IPS DF 6.9 (cell line): ENCODE measurements at regions not wholly inside any gene's neighbourhood (a gene's known extent, or its start where the extent isn't known, plus 50 kb on each side); places are given as distances from the start of the nearest gene placed in this dataset.

Source experiments
- DNase-seq: peaks from one replicate; pipeline ENCODE4 v3.0.0-alpha.2; 2013; ENCODE audit warnings: low read depth, low spot score
- H3K27ac ChIP-seq: one replicate; pipeline ENCODE4 v1.5.1; 2013; ENCODE audit warnings: low read length, control low read depth
- H3K27me3 ChIP-seq: 2 replicates; pipeline ENCODE4 v1.6.1; 2013; ENCODE audit warnings: mild to moderate bottlenecking, low read length; ENCODE audit not compliant: control insufficient read depth, insufficient read depth
- H3K36me3 ChIP-seq: 2 replicates; pipeline ENCODE4 v1.6.1; 2013; ENCODE audit warnings: low read length; ENCODE audit not compliant: control insufficient read depth, insufficient read depth
- H3K4me1 ChIP-seq: 2 replicates; pipeline ENCODE4 v1.6.1; 2013; ENCODE audit warnings: low read length; ENCODE audit not compliant: control insufficient read depth, insufficient read depth
- H3K4me3 ChIP-seq: 2 replicates; pipeline ENCODE4 v1.5.1; 2013; ENCODE audit warnings: mild to moderate bottlenecking, low read length
- H3K9me3 ChIP-seq: 2 replicates; pipeline ENCODE4 v1.6.1; 2013; ENCODE audit warnings: low read length, inconsistent platforms; ENCODE audit not compliant: control insufficient read depth, insufficient read depth
- WGBS: extraction: QIAGEN DNeasy Blood & Tissue Kit; methylation state at CpG from one replicate; pipeline ENCODE4 v1.1.7; 2013; ENCODE audit warnings: mixed read lengths, missing lambda C conversion rate; ENCODE audit not compliant: insufficient read length, insufficient coverage; 5-methylcytosine and 5-hydroxymethylcytosine counted together

DNA sequence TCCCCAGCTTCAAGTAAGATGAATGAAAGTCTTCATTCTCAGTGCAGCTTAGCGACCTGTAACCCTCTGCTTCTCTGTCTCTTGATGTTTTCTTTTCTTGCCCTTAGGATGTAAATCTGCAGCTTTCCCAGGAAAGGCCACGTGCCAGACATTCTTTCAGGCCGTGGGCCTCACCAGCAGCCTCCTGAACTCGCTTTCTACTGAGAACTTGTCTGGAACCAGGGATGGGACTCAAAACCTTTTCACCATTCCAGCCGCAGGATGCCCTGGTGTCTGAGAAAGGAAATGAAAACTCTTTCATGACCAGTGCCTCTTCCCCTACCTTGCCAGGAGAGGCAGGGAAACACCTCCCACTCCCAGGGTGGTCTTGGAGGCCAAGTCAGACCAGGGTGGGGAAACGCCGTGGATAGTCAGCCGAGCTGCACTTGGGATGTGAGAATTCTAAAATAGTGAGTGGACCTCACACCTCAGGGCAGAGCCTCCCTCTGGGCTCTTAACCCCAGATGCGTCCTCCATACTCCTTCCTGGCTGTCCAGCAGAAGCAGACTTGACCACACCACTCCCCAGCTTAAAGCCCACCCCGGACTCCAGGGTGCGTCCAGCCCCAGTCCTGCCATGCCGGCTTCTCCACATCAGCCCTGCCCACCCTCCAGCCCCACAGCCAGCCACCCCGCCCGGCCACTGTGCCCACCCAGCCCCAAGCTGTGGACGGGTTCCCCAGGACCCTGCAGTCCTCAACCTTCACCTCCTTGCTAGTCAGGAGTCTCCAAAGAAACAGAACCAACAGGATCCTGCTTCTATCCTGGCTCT is 115.5 kb downstream of the TWIST2 start:
- Histone ChIP-seq H3K27ac (no peak overlapping the region), H3K27me3 (no peaks in the 10 kb centered on the region), H3K36me3 (no peaks in the 10 kb centered on the region), H3K9me3 (peaks cover 23% of the 10 kb centered on the region), H3K4me1 (no peaks in the 10 kb centered on the region), H3K4me3 (no peak overlapping the region)
- DNase-seq, result no peak
- no CpG with 5 or more reads among the region's 15 CpGs for WGBS

GRCh38 chr2:238963971-238964328 is 116.1 kb downstream of the TWIST2 start:
- H3K4me3 ChIP-seq, result no peak overlapping the region
- H3K36me3 ChIP-seq, result no peaks in the 10 kb centered on the region
- peaks cover 26% of the 10 kb centered on the region for H3K9me3 ChIP-seq
- no peaks in the 10 kb centered on the region for H3K4me1 ChIP-seq
- no peak overlapping the region for H3K27ac ChIP-seq
- no peak for DNase-seq
- no CpG with 5 or more reads among the region's 2 CpGs for WGBS
- no peaks in the 10 kb centered on the region for H3K27me3 ChIP-seq

GRCh38 chr2:238964544-238965067 is 116.7 kb downstream of the TWIST2 start:
- no CpG with 5 or more reads among the region's 12 CpGs for WGBS
- H3K36me3 ChIP-seq, result no peaks in the 10 kb centered on the region
- peaks cover 27% of the 10 kb centered on the region for H3K9me3 ChIP-seq
- H3K4me1 ChIP-seq, result no peaks in the 10 kb centered on the region
- H3K27me3 ChIP-seq, result no peaks in the 10 kb centered on the region
- DNase-seq, result no peak
- no peak overlapping the region for H3K27ac ChIP-seq
- no peak overlapping the region for H3K4me3 ChIP-seq

DNA sequence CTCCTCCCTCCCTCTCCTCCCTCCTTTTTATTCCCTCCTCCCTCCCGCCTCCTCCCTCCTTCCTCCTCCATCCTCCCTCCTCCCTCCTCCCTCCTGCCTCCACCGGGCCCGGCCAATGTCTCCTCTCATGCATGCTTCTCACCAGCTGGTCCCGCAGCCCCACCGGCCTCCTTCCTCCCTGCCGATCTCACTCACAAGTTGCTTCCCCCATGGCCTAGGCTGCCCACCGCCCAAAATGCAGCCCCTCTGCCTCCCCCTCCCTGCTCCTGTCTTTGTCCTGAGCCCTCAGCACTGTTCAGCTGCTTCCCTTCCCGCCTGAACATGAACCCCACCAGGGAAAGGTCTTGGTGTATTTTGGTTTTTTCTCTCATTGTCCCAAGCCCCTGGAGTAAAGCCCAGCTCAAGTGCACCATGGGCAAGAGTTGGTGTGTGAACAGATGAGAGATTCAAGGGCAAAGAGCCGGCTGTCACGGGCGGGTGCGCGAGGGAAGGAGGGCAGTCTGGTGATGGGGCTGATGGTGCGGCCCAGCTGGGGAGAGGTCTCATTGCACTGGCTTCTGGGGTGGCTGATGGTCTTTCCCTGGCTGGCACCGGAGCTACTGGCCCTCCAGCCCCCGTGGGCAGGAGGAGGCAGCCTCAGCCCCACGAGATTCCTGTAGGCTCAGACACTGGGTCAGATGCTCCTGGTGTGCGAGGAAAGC is 117.6 kb downstream of the TWIST2 start:
- Histone ChIP-seq H3K4me1 (no peaks in the 10 kb centered on the region), H3K36me3 (no peaks in the 10 kb centered on the region), H3K4me3 (no peak overlapping the region), H3K9me3 (peaks cover 27% of the 10 kb centered on the region), H3K27me3 (no peaks in the 10 kb centered on the region), H3K27ac (no peak overlapping the region)
- whole genome bisulfite sequencing, result no CpG with 5 or more reads among the region's 18 CpGs
- no peak for DNase-seq

DNA sequence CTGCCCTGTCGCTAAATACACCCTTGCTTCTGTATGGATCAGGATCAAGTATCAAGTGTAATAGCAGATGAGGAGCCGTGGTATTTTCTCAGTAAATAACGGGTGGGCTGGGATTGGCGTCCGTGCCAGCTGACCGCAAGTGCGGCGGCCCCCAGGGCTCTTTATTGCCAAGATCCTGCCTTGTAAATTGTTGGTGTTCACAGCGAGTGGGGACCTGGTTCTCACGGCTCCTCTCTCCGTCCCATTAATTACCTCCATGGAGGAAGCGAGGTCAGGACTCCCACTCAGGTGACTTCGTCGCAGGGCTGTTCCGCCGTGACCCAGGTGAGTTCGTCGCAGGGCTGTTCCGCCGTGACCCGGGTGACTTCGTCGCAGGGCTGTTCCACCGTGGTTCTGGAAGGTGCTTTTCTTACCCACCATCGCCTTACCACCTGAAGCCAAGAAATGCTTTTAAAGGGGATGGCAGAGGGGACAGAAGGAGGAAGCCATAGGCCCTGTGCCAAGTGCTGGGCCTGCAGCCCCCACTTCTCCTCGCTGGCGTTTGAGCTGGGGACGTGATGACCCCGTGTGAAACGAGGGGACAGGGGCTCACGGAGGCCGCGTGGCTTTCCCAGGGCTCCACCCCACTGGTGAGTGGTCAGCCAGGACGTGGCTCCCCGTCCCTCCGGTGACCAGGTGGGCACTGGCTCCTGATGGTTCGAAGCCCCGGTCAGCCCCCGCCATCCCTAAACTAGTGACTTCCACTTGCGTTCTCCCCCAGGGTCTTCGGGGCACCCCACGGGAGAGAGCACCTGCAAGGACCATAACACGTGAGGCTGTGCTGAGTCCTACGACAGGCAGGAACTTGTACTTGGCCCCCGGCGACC is 118.4 kb downstream of the TWIST2 start:
- H3K36me3 ChIP-seq, result no peaks in the 10 kb centered on the region
- H3K4me3 ChIP-seq, result no peak overlapping the region
- no peak for DNase-seq
- no peak overlapping the region for H3K27ac ChIP-seq
- H3K4me1 ChIP-seq, result no peaks in the 10 kb centered on the region
- peaks cover 28% of the 10 kb centered on the region for H3K9me3 ChIP-seq
- no CpG with 5 or more reads among the region's 46 CpGs for WGBS
- no peaks in the 10 kb centered on the region for H3K27me3 ChIP-seq

DNA sequence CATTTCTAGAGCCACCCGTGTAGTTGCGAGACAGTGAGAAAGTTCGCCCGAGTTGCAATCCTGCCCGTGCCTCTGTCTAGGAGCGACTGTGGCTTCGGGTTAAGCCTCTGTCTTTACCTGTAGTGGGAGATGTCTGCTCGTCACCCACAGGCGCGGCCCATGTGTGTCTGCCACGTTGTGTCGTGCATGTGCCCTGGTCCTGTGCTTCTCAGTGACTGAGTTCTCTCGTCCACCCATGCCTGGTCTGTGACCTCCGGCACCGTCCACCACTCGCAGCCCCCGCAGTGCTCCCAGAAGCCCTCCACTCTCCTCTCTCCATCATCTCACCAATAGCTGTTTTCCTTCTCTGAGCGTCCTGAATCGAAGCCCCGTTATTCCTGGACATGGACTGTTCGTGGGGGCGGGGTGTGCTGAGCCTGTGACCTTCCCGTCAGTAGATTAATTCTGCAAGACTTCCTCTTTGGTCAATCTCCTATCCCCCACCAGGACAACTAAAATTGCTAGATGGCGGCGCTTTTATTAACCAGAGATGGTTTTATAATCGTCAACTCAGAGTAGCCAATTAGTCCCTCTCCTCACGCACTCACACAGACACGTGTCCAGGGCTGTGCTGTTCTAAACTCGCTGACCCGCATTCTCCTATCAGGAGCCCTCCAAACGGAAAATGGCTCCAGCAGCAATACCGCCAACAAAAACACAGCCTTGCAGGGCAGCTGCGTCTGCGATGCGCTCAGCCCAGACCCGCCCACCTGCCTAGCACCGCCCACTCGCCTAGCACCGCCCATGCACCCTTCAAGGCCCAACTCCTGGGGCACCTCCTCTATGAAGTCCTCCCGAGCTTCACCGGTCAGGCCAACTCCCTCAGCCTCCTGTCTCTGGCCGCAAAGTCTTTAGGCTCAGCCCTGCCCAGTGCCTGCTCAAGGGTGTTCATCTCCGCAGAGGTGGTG is 119.4 kb downstream of the TWIST2 start:
- no peaks in the 10 kb centered on the region for H3K4me1 ChIP-seq
- no peaks in the 10 kb centered on the region for H3K36me3 ChIP-seq
- no peak for DNase-seq
- peaks cover 31% of the 10 kb centered on the region for H3K9me3 ChIP-seq
- H3K27me3 ChIP-seq, result no peaks in the 10 kb centered on the region
- no peak overlapping the region for H3K27ac ChIP-seq
- WGBS, result no CpG with 5 or more reads among the region's 43 CpGs
- H3K4me3 ChIP-seq, result no peak overlapping the region

- no peak for DNase-seq
- H3K36me3 ChIP-seq, result no peaks in the 10 kb centered on the region
- H3K4me1 ChIP-seq, result no peaks in the 10 kb centered on the region
- H3K4me3 ChIP-seq, result no peak overlapping the region
- H3K9me3 ChIP-seq, result peaks cover 33% of the 10 kb centered on the region
- no peak overlapping the region for H3K27ac ChIP-seq
- WGBS, result no CpG with 5 or more reads among the region's 8 CpGs
- no peaks in the 10 kb centered on the region for H3K27me3 ChIP-seq
Observed at GRCh38 chr2:238967978-238968360, 120.1 kb downstream of the TWIST2 start.

- DNase-seq, result no peak
- peaks cover 29% of the 10 kb centered on the region for H3K9me3 ChIP-seq
- H3K36me3 ChIP-seq, result no peaks in the 10 kb centered on the region
- H3K27ac ChIP-seq, result no peak overlapping the region
- no CpG with 5 or more reads among the region's 18 CpGs for WGBS
- no peak overlapping the region for H3K4me3 ChIP-seq
- H3K4me1 ChIP-seq, result no peaks in the 10 kb centered on the region
- no peaks in the 10 kb centered on the region for H3K27me3 ChIP-seq
Observed at GRCh38 chr2:238968616-238969384, 120.9 kb downstream of the TWIST2 start.

DNA sequence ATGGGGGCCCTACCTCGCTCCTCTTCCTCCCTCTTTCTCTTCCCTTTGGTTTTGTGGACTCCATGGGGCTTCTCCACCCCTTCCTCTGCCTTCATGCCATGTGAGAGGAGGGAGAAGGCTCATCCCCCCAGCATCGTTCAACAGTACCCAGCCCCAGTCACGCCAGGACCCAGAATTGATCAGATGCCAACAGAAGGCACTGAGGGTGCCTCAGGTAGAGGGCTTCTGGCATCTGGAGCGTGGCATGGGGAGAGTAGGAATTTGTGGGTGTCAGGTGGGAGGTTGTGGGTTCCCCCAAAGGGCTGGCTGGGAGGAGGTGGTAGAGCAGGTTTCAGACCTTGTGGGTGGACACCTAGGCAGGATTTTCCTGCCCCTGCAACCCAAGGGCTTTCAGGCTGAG is 122.0 kb downstream of the TWIST2 start:
- no peak overlapping the region for H3K27ac ChIP-seq
- DNase-seq, result no peak
- H3K36me3 ChIP-seq, result no peaks in the 10 kb centered on the region
- peaks cover 26% of the 10 kb centered on the region for H3K9me3 ChIP-seq
- H3K4me1 ChIP-seq, result no peaks in the 10 kb centered on the region
- WGBS, result no CpG with 5 or more reads among the region's 4 CpGs
- no peak overlapping the region for H3K4me3 ChIP-seq
- no peaks in the 10 kb centered on the region for H3K27me3 ChIP-seq
